Stimulated activated CD4-positive, alpha-beta T cell treated with anti-CD3 and anti-CD28 coated beads, Interleukin-1b, Interleukin-23, amount 100 ng/mL, for 48 hours (primary cell): ENCODE measurements at regions not wholly inside any gene's neighbourhood (a gene's known extent, or its start where the extent isn't known, plus 50 kb on each side); places are given as distances from the start of the nearest gene placed in this dataset.

Source experiments
- DNase-seq: peaks from one replicate; pipeline ENCODE4 v3.0.0-alpha.2; 2020

- DNase-seq: no peak
Measured at GRCh38 chr12:88418856-88419497, 161.3 kb downstream of the KITLG start.

DNA sequence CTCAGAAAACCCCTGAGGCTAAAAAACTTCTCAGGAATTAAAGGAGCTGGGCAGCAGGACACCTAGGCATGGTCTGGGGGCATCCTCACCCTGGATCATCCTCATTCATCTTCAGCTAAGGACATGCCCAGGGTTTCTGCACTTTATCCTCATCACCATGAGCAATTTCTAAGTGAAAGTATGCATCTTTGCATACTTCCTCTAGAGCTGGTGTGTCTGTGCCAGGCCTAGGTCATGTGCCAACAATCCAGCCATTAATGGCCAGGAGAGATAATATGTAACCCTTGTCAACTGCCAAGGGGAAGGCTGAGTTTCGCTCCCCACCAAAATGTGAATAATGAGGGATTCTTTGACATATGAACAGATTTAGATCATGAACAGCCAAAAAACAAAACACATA is 160.5 kb downstream of the KITLG start:
- DNase-seq: no peak

GRCh38 chr12:88420457-88420856 is 159.8 kb downstream of the KITLG start:
- DNase-seq: no peak

DNA sequence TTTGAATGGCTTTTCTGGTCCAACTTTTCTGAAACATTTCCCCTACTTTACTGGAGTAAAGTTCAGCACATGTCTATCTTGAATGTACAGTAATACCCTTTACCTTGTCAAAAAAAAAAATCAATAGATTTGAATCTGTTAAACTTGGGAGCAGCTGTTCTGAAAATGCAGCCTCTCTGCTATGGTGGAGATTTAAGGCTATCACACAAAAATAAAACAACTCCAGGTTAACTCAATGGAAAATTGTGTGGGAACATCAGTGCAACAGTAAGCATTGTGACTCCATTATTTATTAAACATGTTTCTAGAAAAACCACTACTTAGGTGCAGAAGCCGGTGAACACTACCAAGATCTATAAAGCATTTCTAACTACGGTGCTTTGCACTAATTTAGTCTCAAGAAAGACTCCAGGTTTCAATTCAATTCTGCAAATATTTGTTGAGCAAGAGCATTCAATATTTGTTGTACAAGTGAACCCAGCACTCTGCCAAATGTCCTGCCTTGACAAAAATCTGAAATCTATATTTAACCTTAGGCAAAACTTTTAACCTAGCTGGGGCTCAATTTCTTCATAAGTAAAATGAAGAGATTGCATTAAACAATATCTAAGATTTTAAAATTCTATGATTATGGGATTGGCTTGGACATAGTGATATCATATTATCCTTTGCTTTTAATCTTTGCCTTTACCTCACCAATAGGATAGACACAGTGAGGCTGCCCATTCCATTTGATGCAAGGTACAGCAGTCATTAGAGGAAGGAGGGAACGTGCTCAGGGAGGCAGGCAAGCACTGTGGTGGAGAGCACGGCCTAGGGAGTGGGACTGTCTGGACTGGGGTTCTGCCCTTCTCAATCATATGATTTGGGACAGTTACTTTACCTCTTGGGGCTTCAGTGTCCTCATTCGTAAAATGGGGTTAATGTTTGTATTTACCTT is 155.2 kb downstream of the KITLG start:
- DNase-seq: no peak

DNA sequence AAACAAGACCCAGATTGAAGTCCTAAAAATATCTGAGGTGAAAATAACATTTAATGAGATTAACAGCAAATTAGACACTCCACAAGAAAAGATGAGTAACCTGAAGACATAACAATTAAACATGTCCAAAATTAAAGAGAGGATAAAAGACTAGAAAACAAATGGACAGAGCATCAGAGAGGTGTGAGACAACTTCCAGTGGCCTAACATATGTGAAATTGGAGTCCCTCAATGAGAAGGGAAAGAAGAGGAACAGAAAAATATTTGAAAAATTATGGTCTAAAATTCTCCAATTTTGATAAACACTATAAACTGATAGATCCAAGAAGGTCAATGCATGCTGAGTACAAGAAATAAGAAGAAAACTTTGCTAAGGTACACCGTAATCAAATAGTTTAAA is 151.9 kb downstream of the KITLG start:
- no peak for DNase-seq

GRCh38 chr12:88431246-88431645 is 149.0 kb downstream of the KITLG start:
- no peak for DNase-seq

DNA sequence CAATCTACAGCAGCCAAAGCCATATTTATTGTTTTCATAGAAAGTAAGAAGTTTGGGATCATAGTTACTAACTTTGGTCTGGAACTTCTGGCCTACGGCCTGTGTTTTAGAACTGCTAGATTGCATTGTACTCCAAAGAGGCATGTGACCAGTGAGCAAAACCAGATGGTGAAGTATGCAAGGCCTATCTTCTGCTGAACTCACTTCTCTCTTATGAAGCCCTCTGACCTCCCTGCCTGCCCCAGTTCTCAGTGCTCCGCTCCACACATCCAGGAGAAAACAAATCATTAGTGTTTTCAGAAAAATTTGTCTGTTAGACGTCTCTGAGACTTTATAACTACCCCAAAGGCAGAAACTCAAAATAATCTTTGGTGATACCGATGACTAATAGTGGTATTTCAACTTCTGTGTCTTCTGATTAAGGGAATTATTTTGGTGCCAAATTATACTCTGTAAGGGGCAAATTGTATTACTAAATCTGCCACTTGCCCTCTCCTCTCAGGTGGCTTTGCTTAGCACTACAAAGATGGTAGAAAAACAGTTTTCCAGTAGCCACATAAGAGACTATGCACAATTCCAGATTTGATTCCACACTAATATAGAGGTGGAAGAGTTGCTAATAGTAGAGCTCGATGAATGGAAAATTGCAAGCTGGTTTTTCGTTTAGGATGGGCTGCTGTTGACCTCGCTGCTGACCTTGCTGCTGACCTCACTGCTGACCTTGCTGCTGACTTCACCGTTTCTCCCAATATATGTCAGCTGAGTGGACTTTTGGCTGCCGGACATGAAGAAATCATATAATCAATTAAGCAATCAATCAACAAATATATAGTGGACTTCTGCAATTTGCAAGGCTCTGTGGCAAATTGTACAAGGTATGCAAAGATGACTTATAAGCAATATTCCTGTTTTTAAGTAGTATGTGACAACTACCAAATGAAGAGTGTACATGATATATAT is 147.5 kb downstream of the KITLG start:
- no peak for DNase-seq

GRCh38 chr12:88433997-88434703 is 146.1 kb downstream of the KITLG start:
- no peak for DNase-seq

- DNase-seq: no peak
Measured at GRCh38 chr12:88435334-88436076, 144.8 kb downstream of the KITLG start.

DNA sequence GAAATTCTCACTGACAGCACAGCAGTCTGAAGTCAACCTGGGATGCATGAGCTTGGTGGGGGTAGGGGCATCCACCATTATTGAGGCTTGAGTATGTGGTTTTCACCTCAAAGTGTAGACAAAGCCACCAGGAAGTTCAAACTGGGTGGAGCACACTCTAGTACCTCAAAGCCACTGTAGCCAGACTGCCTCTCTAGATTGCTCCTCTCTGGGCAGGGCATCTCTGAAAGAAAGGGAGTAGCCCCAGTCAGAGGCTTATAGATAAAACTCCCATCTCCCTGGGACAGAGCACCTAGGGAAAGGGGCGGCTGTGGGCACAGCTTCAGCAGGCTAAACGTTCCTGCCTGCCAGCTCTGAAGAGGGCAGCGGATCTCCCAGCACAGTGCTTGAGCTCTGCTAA is 143.0 kb downstream of the KITLG start:
- no peak for DNase-seq
